ENCODE measurements at regions not wholly inside any gene's neighbourhood (a gene's known extent, or its start where the extent isn't known, plus 50 kb on each side); places are given as distances from the start of the nearest gene placed in this dataset.
"Not testable (repeated sequence)": the region's sequence is repeated elsewhere in the genome, so short reads cannot be mapped to it uniquely, and the experiment has no call there.

DNA sequence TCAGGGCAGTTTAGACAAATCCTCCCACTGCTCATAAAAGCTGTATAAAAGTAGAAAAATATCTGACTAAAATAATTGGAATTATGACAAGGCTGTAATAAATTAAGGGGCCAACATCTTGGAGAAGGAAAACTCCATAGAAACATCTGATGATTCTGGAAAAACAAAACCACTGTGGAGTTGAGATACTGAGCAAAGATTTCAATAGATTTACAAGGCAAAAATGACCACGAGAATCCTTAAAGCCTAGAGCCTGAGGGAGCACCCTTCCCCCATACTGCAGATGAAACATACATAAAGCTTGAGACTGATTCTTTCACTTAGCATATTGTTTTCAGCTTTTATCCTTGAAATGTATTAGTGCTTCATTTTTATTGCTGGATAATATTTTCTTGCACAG, 286.4 kb upstream of the MMADHC start:
- intact Hi-C loops (cut with DNase I), result no loop called here
- DNase-seq (ENCODE audit: low spot score), result no peak

DNA sequence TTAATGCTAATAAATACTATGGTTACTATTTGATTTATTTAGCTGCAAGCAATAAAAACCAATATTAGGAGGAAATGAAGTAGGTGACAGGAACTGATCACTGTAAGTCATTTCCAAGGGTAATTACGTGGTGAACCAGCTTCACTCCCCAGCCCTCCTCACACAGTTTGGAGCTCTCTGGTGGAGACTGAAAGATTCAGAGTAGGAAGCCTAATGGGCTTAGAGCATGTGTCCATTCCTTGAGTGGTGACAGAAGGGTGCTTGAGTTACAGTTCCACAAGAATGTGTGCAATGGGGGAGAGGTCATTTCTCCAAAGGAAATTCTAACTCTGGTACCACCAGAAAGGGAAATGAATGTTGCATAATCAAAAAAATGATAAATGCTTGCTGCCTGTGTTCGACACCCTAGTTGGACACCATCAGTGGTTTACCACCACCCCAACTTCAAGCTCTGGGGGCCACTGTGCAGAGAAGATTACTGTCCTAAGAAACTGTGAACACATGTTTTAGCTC, 285.1 kb upstream of the MMADHC start:
- intact Hi-C loops (cut with DNase I), result no loop called here
- DNase-seq (ENCODE audit: low spot score), result no peak

DNA sequence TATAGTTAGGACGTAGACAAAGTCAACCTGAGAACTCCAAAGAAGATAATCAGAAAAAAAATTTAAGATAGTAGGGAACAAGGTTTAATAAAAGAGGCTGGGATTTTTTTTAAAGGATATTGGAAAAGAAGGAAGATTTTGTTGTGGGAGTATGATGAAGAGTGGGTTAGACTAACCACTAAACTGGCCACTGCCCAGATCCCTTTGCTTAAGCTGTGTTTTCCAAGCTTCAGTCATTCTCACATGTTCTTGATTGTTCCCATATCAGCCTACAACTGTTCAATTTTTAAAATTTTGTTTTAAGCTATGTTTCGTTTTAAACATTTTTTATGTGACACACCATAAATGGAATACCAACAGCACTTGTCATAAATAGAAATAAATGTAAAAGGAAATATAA, 284.5 kb upstream of the MMADHC start:
- intact Hi-C loops (cut with DNase I), result no loop called here

DNA sequence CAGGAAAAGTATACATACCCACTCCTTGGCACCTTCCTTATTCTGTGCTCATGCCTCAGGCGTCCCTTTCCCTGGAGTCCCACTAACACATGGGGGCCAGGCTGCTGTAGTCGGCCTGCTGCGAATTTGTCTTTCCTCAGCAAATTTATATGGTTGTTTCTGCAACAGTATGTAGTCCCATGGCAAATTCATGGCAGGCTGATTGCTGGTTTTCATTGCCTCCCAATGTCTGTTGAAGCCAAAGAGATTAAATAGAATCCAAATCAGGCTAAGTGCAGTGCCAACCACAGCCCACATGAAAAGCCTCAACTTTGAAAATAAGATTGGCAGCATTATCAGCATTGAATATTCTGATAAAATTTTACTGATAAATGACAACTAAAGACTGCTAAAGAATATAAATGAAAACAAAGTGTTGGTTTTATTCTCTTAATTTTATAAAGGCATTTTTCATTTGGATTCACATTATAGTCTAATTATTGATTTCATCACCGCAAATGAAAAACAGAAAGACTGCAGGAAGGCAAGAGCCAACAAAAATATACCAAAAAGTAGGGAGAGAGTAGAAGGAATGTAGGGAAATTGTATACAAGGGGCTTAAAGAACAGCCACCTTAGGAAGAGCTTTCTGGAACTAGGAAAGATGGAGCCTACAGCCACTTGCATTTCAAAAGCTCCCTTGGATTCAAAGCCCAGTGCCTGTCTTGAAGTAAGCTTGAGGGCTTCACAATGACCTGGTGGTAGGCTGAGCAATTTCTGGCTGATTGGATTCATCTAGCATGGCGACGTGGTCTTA, 283.7 kb upstream of the MMADHC start:
- DNase-seq (ENCODE audit: low spot score), result no peak
- intact Hi-C loops (cut with DNase I), result no loop called here

More for the DNA sequence above, 284.5 kb upstream of the MMADHC start:
- DNase-seq (ENCODE audit: low spot score), result no peak

DNA sequence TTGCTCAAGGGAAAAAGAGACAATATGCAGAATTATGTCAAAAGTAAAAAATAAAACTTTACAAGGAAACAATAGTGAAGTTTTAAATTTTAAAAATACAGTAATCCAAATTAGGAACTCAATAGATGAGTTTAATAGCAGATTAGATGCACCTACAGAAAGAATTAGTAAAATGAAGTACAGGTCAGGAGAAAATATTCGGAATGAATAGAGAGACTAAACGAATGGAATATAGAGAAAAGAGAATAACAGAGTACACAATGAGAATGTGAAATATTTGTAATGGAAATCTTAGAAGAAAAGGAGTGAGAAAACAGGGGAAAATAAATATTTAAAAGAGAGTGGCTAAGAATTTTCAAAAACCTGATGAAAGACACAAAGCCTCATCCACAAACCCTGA, 275.7 kb upstream of the MMADHC start:
- DNase-seq (ENCODE audit: low spot score), result no peak
- intact Hi-C loops (cut with DNase I), result no loop called here

DNA sequence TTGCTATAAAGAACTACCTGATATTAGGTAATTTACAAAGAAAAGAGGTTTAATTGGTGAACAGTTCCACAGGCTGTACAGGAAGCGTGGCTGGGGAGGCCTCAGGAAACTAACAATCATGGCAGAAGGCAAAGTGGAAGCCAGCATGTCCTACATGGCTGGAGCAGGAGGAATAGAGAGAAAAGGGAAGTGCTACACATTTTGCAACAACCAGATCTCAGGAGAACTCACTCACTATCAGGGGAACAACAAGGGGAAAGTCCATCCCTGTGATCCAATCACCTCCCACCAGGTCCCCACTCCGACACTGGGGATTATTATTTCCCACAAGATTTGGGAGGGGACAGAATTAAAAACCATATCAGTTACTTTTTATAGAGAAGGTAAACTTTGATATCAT, 273.5 kb upstream of the MMADHC start:
- intact Hi-C loops (cut with DNase I), result no loop called here
- no peak for DNase-seq (ENCODE audit: low spot score)

DNA sequence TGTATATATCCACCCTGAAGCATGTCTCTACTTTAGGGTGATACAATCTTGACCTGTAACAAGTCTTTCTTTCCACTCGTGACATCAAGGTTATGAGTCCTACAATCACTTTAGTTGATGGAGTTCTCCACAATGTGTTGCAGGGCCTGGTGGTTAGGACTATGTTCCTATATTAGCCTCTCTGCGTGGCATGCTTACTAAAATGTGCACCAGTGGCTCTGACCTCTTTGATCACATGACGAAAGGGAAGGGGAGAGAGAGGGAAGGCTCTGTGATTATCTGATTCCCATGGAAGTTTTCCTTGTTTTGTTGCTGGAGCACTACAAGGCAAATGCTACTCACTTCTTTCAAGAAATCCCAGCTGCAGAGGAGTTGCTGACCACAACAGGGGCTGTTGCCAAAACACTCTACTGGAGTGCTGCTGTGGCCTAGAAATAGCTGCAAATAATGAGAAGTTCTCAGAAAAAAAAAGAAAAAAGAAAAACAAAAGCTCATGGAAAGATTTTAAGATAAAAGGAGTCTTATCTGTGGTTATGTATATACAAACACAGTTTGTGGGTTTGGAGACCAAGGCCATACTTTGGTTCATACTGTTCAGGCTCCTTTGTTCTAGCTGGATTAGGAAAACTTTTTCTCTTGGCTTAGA, 272.8 kb upstream of the MMADHC start:
- no peak for DNase-seq (ENCODE audit: low spot score)
- intact Hi-C loops (cut with DNase I), result no loop called here

DNA sequence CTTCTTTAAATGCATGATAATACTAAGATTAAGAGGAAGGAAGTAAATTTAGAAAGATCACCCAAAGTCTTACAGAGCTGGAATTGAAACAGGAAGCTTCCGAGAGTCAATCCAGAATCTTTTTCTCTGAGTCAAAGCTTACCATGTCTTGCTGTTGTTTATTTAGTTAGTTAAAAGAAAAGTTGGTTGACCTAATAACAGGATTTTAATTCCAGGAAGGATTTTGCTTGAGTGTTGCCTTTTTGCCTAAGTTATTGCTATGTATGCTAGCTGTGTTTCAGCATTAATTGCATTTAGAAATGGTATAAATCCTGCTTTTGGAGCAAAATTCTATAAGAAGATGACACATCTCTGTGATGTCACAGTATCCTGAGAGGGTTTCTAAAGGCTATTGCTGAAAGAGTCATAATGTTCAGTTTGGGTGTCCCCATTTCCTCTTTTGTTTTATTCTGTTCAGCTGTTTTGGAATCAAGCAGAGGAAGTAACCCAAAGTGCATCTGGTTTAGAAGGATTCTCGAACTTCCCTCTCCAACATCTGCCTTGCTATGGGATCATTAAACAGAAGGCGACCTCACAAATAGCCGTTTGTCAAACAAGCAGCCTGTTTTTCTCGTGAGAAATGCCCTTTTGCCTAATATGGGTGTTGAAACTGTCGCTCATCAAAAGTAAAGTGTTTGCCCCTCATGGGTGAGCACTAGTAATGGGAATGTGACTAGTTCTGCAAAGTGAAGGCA, 271.5 kb upstream of the MMADHC start:
- intact Hi-C loops (cut with DNase I), result no loop called here

DNA sequence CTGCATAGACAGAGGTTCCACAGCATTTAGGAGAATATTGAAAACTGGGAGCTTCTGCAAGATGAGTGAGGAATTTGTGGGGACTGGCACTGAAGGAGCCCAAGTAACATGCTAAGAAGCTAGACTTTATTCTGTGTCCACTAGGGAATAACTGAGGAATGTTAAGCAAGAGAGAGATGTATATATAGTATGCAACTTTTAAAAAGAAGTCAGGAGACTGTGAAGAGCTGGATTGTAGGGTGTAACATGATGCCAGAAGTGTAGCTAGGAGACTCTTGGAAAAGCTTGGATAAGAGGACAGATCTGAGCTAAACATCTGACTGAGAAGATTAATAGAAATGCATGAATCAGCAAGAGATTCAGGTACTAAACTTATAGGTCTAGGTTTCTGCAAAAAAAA, 270.6 kb upstream of the MMADHC start:
- intact Hi-C loops (cut with DNase I), result no loop called here

More for the DNA sequence above, 271.5 kb upstream of the MMADHC start:
- DNase-seq (ENCODE audit: low spot score), result no peak

DNA sequence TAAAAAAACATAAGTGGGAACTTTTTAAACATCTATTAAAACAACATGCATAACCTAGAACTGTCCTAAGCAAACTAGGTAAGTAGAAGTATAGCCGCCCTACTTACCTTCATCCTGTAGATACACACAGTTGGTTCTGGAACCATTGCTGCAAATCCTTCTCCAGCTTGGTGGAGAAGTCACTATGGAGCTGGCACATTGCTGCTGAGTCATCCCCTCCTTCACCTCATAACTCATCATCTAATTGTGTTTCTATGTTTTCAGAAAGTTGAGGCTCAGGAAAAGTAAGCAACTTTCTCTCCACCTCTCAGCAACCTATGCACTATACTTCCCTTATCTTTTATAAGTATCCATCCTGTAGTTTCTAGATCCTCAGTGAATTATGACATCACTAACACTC, 269.8 kb upstream of the MMADHC start:
- DNase-seq (ENCODE audit: low spot score), result no peak
- intact Hi-C loops (cut with DNase I), result no loop called here

More for the DNA sequence above, 270.6 kb upstream of the MMADHC start:
- DNase-seq (ENCODE audit: low spot score), result no peak

DNA sequence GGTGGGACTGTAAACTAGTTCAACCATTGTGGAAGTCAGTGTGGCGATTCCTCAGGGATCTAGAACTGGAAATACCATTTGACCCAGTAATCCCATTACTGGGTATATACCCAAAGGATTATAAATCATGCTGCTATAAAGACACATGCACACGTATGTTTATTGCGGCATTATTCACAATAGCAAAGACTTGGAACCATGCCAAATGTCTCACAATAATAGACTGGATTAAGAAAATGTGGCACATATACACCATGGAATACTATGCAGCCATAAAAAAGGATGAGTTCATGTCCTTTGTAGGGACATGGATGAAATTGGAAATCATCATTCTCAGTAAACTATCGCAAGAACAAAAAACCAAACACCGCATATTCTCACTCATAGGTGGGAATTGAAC, 268.3 kb upstream of the MMADHC start:
- DNase-seq (ENCODE audit: low spot score); intact Hi-C loops (cut with DNase I): not testable (repeated sequence)

DNA sequence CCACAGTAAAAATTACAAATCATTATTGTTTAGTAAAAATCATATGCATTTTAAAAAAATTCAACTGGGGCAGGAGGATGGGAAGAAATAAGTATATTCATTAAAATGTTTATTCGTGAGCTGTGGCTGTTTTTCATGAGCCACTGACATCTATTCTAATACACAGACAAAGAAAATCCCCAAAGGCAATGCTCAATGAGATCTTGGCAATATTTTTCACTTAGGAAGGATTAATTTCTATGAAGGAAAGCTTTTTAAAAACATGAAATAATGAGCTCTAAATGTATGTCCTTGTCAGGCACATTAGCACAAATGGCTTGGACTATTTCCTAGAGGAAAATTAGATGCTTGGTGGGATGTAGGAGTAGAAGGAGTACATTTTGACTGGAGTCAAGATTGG, 262.0 kb upstream of the MMADHC start:
- intact Hi-C loops (cut with DNase I), result no loop called here
- no peak for DNase-seq (ENCODE audit: low spot score)

DNA sequence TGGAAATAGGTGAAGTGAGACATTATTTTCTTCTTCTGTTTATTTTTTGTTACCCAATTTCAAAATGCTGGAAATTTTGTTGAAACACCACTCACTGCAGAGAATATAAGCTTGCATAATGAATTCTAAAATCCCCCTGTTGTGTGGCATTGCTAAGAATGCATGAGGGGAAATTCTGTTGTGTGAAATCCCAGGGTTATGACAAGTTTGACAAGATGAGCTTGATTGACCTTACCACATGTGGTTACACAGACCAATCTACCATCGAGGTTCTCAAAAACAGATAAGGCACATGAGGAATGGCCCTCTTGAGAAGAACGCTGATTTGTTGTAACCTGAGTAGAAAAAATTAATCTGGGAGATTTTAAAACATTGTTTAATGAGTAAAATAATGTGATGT, 261.6 kb upstream of the MMADHC start:
- intact Hi-C loops (cut with DNase I), result no loop called here
- no peak for DNase-seq (ENCODE audit: low spot score)

DNA sequence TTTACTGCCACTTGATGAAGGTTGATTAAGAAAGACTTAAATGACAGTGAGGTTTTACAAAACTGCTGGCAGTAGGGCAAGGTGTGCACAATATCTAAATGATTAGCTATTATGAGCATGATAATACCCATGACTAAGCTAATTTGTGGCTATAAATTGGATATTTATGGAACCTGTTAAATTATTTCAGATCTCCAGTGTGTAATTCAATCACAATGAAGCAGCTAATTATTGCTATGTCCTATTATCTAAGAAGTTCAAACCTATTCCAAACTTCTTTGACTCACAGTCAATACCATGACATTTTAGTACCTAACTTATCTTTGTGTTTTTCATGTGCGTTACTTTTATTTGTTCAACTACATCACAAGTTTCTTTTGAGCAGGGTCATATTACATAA, 253.8 kb upstream of the MMADHC start:
- DNase-seq (ENCODE audit: low spot score), result no peak
- intact Hi-C loops (cut with DNase I), result no loop called here

DNA sequence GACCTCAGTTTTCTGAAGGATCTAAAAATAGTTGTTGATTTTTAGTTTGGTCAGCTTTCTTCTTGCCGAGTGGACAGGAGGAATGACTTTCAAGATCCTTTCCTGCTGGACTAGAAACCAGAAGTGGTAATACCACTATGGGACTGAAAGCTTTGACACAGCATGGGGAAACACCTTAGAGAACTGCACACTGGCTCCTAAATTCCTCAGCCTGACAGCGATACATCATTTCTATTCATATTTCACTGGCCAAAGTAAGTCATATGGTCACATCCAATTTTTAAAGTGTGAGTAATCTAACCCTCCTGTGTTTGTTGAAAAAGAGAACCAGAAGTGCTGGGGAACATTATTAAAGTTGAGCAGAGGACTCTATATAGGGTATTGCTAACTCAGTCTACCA, 244.7 kb upstream of the MMADHC start:
- no peak for DNase-seq (ENCODE audit: low spot score)
- intact Hi-C loops (cut with DNase I), result no loop called here

DNA sequence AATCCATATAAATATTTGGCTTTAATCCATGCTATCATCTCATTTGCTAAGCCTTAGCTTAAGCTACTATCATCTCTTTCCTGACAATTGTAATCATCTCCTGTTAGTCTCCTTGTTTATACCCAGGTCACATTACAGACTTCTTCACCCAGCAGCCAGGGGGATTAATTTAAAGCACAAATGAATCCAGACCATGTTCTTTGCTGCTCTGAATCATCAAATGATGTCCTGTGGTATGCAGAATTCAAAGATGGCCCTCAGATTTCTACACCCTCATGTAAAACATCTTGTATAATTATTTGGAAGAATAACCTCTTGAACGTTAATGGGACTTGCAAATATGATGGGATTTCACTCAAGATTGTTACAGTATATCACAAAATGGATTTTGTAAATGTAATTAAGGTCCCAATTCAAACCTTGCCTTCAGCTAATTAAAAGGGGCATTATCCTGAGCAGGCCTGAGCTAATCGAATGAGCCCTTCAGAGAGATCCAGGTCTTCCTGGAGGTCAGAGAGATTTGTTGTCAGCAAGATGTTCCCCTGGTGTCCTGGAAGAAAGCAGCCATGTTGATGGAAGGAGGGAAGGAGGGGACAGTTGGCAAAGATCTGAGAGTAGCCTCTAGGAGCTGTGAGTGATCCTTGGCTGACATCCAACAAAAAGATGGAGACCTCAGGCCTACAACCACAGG, 241.1 kb upstream of the MMADHC start:
- DNase-seq (ENCODE audit: low spot score), result no peak
- intact Hi-C loops (cut with DNase I), result no loop called here

DNA sequence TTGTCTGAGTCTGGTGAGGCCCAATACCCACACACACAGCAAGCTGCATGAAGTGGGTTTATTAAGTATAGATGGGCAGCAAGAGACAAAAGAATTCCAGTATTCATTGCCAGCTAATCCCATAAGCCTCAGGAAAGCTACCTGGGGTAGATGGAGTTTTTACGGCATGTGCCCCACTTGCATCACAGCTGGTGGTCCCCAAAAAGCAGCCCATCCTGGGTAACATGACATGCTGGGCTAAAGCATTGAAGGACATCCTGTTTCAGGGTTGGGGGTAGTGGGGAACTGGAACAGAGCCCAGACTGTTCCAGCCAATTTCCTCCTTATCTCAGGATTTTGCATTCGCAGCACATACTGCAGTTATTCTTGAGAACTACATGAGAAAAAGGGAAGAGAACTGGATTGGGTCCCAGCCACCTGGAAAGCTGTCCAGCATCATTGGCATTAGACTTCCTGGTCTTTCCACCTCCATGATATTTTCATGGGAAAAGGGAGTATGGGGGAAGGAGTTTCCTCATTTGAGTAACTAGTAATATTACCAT, 240.1 kb upstream of the MMADHC start:
- intact Hi-C loops (cut with DNase I), result no loop called here
- DNase-seq (ENCODE audit: low spot score), result no peak

DNA sequence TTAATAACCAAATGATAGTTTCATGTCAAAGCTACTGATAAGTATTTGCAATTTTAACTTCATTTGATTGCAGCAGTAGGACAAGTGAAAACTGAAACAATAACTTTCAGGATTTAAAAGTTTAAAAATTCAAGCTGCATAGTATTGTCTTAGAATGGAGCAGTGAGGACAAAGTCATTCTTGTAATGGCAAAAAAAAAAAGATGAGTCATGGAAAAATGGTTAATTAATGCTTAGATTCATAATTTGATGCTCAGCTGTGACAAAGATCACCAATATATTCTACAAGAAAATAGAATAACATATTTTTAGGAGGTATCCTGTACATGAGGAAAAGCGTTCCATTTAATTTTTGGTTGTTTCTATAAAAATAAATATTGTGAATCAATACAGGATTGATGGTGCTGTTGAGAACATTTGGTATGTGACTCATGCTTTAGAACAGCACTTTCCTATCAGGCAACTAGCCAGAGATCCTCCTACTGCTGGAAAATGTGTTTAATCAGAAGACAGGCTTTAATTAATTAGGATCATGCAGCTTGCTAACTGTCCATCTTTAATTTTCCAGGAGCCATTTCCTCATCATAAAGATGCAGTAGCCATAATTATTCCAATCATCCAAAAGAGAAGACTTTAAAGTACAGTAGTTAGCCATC, 239.0 kb upstream of the MMADHC start:
- intact Hi-C loops (cut with DNase I), result no loop called here
- DNase-seq (ENCODE audit: low spot score), result no peak

DNA sequence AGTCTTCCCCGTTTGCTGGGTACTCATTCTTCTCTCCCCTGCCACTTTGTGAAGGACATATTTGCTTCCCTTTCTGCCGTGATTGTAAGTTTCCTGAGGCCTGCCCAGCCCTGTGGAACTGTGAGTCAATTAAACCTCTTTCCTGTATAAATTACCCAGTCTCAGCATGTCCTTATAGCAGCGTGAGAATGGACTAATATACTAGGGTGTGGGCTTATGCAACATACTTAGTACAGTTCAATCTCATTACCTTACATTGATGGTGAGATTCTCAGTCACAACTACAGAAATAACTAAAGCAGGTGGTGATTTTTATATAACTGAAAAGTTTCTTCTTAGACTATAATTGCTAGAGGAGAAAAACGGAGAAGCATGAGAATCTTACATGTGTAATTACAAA, 237.9 kb upstream of the MMADHC start:
- intact Hi-C loops (cut with DNase I), result no loop called here
- no peak for DNase-seq (ENCODE audit: low spot score)
